ENCODE measurements at regions not wholly inside any gene's neighbourhood (a gene's known extent, or its start where the extent isn't known, plus 50 kb on each side); places are given as distances from the start of the nearest gene placed in this dataset.

DNA sequence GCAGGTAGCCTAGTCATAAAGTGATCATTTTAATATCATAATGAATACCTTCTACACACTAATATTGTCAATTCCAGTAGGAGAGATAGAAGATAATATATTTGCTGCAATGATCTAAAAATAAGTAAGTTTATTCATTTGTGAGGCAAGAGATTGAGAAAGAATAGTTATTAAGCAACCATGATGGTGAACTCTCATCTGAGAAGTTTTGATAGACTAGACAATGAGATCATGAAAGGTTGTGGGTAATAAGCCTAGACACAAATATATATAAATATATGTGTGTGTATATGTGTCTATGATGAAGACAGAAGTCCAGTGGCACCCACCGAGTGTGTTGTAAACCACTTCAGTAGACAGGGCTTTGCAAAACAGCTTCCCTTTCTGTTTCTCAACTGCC is 181.0 kb upstream of the CHST9 start:
- H3K4me1 Mint-ChIP-seq (ENCODE audit: low read depth), result no peaks in the 10 kb centered on the region
- ATAC-seq (no peak), DNase-seq (no peak)
- ChIA-PET CTCF (no interaction called here), POLR2A (no interaction called here)
- H3K27me3 Mint-ChIP-seq, result no peaks in the 10 kb centered on the region
- no peak for TF ChIP-seq CTCF (IDR thresholded peaks at IDR 0.05)
- intact Hi-C loops (cut with micrococcal nuclease), result no loop called here
- H3K36me3 Mint-ChIP-seq (ENCODE audit: low read depth), result no peaks in the 10 kb centered on the region
- H3K9me3 Mint-ChIP-seq, result peaks cover 4% of the 10 kb centered on the region
- no peak overlapping the region for H3K27ac Mint-ChIP-seq
- H3K4me3 Mint-ChIP-seq, result no peak overlapping the region

DNA sequence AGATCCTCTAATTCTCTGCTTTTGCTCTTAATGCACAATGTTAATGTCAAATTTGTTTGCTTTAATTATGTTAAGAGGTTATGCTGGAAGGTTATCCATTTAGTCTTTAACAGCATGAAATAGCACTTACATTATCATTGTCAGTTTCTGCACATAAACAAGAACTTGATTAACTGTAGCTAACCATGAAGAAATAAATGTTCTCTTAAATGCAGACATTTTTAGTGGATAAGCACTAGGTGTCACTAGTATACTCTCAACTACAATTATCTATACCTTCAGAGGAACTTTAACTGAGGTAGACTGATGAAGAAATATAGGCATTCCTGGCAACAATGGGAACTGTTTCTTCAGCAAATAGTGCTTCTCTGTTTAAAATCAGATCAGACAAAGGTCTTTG is 178.8 kb upstream of the CHST9 start:
- ChIA-PET POLR2A (no interaction called here), CTCF (interaction anchor here (1.0 to 1.3 kb wide), 2 partner anchors 12 to 20 kb away, joined by 3 to 4 read pairs; no protein-coding TSS in a partner anchor)
- no peak for ATAC-seq
- H3K36me3 Mint-ChIP-seq (ENCODE audit: low read depth), result no peaks in the 10 kb centered on the region
- no peak for DNase-seq
- H3K4me1 Mint-ChIP-seq (ENCODE audit: low read depth), result no peaks in the 10 kb centered on the region
- no peak overlapping the region for H3K4me3 Mint-ChIP-seq
- intact Hi-C loops (cut with micrococcal nuclease), result no loop called here
- no peak for TF ChIP-seq CTCF (IDR thresholded peaks at IDR 0.05)
- no peak overlapping the region for H3K27ac Mint-ChIP-seq
- H3K9me3 Mint-ChIP-seq, result peaks cover 4% of the 10 kb centered on the region
- no peaks in the 10 kb centered on the region for H3K27me3 Mint-ChIP-seq

DNA sequence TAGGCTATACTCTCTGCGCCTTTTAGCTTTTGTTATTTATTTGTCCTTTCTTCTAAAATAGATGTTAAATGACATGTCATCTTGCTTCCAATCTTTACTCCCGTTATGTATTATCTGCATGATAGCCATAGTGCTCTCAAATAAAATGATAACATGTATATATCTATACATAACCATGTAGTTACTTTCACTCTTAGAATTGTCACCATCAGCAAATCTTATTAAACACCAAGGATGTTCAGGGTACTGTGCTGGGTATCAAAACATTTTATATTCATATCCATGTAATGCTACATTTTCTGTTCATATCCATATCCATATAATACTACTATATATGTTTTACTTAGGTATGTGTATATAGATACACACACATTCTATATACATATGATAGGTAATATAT is 176.4 kb upstream of the CHST9 start:
- POLR2A ChIA-PET, result interaction anchor here (0.6 kb wide), 1 partner anchor 26 kb away, joined by 3 read pairs; no protein-coding TSS in a partner anchor
- Mint-ChIP-seq H3K9me3 (peaks cover 4% of the 10 kb centered on the region), H3K27ac (no peak overlapping the region), H3K36me3 (ENCODE audit: low read depth) (no peaks in the 10 kb centered on the region), H3K27me3 (no peaks in the 10 kb centered on the region), H3K4me3 (no peak overlapping the region), H3K4me1 (ENCODE audit: low read depth) (no peaks in the 10 kb centered on the region)
- ATAC-seq (no peak), DNase-seq (no peak)
- intact Hi-C loops (cut with micrococcal nuclease), result no loop called here
- CTCF ChIA-PET, result no interaction called here
- no peak for TF ChIP-seq CTCF (IDR thresholded peaks at IDR 0.05)

DNA sequence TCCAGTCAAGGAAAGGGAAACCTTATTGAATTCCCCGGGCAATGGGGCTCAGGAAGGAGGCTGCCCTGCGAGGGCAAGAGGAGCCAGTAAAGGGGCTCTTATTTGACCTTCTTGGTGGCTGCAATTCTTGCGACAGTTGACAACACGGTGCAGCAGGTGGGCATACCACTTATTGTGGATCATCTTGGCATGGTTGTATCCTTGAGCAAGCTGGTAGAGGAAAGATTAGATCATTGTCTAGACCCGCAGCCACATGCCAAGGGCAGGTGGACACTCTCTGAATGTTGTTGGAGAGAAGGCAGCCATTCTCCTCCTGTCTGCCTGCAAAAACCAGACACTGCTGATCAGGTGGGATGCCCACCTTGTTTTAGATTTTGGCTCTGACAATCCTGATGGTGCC is 170.2 kb upstream of the CHST9 start:
- Mint-ChIP-seq H3K4me1 (ENCODE audit: low read depth) (no peaks in the 10 kb centered on the region), H3K27ac (no peak overlapping the region), H3K27me3 (no peaks in the 10 kb centered on the region), H3K36me3 (ENCODE audit: low read depth) (no peaks in the 10 kb centered on the region), H3K9me3 (peaks cover 1% of the 10 kb centered on the region), H3K4me3 (no peak overlapping the region)
- DNase-seq (no peak), ATAC-seq (no peak)
- intact Hi-C loops (cut with micrococcal nuclease), result no loop called here
- POLR2A ChIA-PET, result interaction anchor here (0.6 kb wide), 1 partner anchor 229 kb away, joined by 3 read pairs; no protein-coding TSS in a partner anchor
- CTCF ChIA-PET, result no interaction called here
- no peak for TF ChIP-seq CTCF (IDR thresholded peaks at IDR 0.05)

GRCh38 chr18:27353273-27353672 is 168.2 kb upstream of the CHST9 start:
- Mint-ChIP-seq H3K9me3 (peaks cover 1% of the 10 kb centered on the region), H3K27ac (no peak overlapping the region), H3K27me3 (no peaks in the 10 kb centered on the region), H3K4me3 (no peak overlapping the region), H3K36me3 (ENCODE audit: low read depth) (no peaks in the 10 kb centered on the region), H3K4me1 (ENCODE audit: low read depth) (no peaks in the 10 kb centered on the region)
- DNase-seq (no peak), ATAC-seq (no peak)
- no peak for TF ChIP-seq CTCF (IDR thresholded peaks at IDR 0.05)
- POLR2A ChIA-PET, result no interaction called here
- CTCF ChIA-PET, result no interaction called here
- intact Hi-C loops (cut with micrococcal nuclease), result no loop called here

Measured in activated CD8-positive, alpha-beta T cell treated with anti-CD3 and anti-CD28 coated beads for 36 hours (primary cell).